PC-3 (cell line): ENCODE measurements at regions not wholly inside any gene's neighbourhood (a gene's known extent, or its start where the extent isn't known, plus 50 kb on each side); places are given as distances from the start of the nearest gene placed in this dataset.

Experiments
- EZH2 ChIP-seq: fragments of 300-600 bp; sonication (generic); IDR thresholded peaks from one replicate; pipeline ENCODE4 v1.6.1; 2017; ENCODE audit warnings: antibody characterized with exemption, mild to moderate bottlenecking, low read length; ENCODE audit not compliant: unreplicated experiment
- EZH2phosphoT487 ChIP-seq: fragments of 300-600 bp; sonication (generic); IDR thresholded peaks from 2 replicates; pipeline ENCODE4 v1.6.1; 2018; ENCODE audit warnings: mild to moderate bottlenecking, antibody characterized with exemption, low read length, borderline replicate concordance
- TF ChIP-seq, protein P1 (sequence below): fragments of 300-600 bp; sonication (generic); conservative IDR thresholded peaks from 2 replicates; pipeline ENCODE4 v1.5.1; 2017; ENCODE audit warnings: antibody characterized with exemption, low read depth, mild to moderate bottlenecking, low read length

DNA sequence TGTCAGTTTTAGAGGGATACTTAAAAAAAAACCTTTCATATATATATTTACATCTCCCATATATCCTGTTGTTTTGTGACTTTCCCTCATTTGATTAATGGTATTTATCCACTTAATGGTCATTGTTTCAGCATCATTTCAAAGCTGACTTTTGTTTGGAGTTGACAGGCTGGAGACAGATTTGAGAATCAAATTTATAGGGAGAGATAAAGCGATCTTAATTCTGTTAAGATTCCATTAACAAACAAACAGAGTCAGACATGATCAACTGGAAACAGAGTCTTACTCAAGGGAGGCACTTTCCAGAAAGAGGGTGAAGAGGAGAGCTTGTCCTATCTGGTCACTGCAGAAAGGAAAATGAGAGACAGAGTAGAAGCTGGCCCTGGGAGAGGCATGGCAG, 283.4 kb downstream of the TTLL7 start:
- TF ChIP-seq, protein P1, sequence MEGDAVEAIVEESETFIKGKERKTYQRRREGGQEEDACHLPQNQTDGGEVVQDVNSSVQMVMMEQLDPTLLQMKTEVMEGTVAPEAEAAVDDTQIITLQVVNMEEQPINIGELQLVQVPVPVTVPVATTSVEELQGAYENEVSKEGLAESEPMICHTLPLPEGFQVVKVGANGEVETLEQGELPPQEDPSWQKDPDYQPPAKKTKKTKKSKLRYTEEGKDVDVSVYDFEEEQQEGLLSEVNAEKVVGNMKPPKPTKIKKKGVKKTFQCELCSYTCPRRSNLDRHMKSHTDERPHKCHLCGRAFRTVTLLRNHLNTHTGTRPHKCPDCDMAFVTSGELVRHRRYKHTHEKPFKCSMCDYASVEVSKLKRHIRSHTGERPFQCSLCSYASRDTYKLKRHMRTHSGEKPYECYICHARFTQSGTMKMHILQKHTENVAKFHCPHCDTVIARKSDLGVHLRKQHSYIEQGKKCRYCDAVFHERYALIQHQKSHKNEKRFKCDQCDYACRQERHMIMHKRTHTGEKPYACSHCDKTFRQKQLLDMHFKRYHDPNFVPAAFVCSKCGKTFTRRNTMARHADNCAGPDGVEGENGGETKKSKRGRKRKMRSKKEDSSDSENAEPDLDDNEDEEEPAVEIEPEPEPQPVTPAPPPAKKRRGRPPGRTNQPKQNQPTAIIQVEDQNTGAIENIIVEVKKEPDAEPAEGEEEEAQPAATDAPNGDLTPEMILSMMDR = no peak
- TF ChIP-seq EZH2phosphoT487 = no peak
- TF ChIP-seq EZH2 = no peak
